DOHH2 (cell line): ENCODE measurements at regions not wholly inside any gene's neighbourhood (a gene's known extent, or its start where the extent isn't known, plus 50 kb on each side); places are given as distances from the start of the nearest gene placed in this dataset.

ENCODE experiments used
- H3F3A ChIP-seq: fragments of 200-600 bp; sonication (generic), shearing (Covaris generic); 2 replicates; pipeline ENCODE4 v1.6.0; 2016; ENCODE audit warnings: antibody characterized with exemption, mild to moderate bottlenecking; ENCODE audit not compliant: control insufficient read depth, insufficient read depth
- H3K27ac ChIP-seq: fragments of 200-600 bp; sonication (generic); 2 replicates; pipeline ENCODE4 v1.5.1; 2014; ENCODE audit warnings: low read depth, mild to moderate bottlenecking, low read length, moderate library complexity
- H3K27me3 ChIP-seq: fragments of 200-600 bp; sonication (generic); 2 replicates; pipeline ENCODE4 v1.6.1; 2014; ENCODE audit warnings: mild to moderate bottlenecking, low read length, mixed read lengths; ENCODE audit not compliant: control insufficient read depth
- H3K36me3 ChIP-seq: fragments of 200-600 bp; sonication (generic); 2 replicates; pipeline ENCODE4 v1.6.1; 2014; ENCODE audit warnings: mild to moderate bottlenecking, low read length, moderate library complexity, mixed read lengths; ENCODE audit not compliant: control insufficient read depth
- H3K4me1 ChIP-seq: fragments of 200-600 bp; sonication (generic); 2 replicates; pipeline ENCODE4 v1.6.1; 2014; ENCODE audit warnings: mild to moderate bottlenecking, low read length, mixed read lengths; ENCODE audit not compliant: control insufficient read depth
- H3K4me2 ChIP-seq: fragments of 200-600 bp; sonication (generic); 2 replicates; pipeline ENCODE4 v1.6.0; 2014; ENCODE audit warnings: mild to moderate bottlenecking, low read length, moderate library complexity
- H3K4me3 ChIP-seq: fragments of 200-600 bp; sonication (generic); 2 replicates; pipeline ENCODE4 v1.5.1; 2014; ENCODE audit warnings: mild to moderate bottlenecking, low read length, mixed read lengths
- H3K79me2 ChIP-seq: fragments of 200-600 bp; sonication (generic); 2 replicates; pipeline ENCODE4 v1.6.1; 2014; ENCODE audit warnings: mild to moderate bottlenecking, low read length, mixed read lengths; ENCODE audit not compliant: control insufficient read depth
- H3K9me2 ChIP-seq: fragments of 200-600 bp; sonication (generic); replicated peaks from 2 replicates; pipeline ENCODE4 v1.6.1; 2014; ENCODE audit warnings: mild to moderate bottlenecking, low read length, mixed read lengths; ENCODE audit not compliant: control insufficient read depth
- H3K9me3 ChIP-seq: fragments of 200-600 bp; sonication (generic); 2 replicates; pipeline ENCODE4 v1.6.1; 2014; ENCODE audit warnings: antibody characterized with exemption, low read length, mixed read lengths; ENCODE audit not compliant: control insufficient read depth, insufficient read depth
- H4K20me1 ChIP-seq: fragments of 200-600 bp; sonication (generic); 2 replicates; pipeline ENCODE4 v1.6.0; 2014; ENCODE audit warnings: low read depth, mild to moderate bottlenecking, antibody characterized with exemption, low read length, moderate library complexity; ENCODE audit not compliant: control insufficient read depth, insufficient read depth
- EZH2phosphoT487 ChIP-seq: fragments of 200-600 bp; sonication (generic); IDR thresholded peaks from 2 replicates; pipeline ENCODE4 v1.6.1; 2017; ENCODE audit warnings: borderline replicate concordance, mild to moderate bottlenecking, antibody characterized with exemption, low read length, moderate library complexity, mixed read lengths
- TF ChIP-seq, protein P1 (sequence below): fragments of 200-600 bp; sonication (generic); IDR thresholded peaks from one replicate; pipeline ENCODE4 v1.5.1; 2014; ENCODE audit warnings: antibody characterized with exemption, mild to moderate bottlenecking, low read depth, low read length; ENCODE audit not compliant: poor library complexity, severe bottlenecking

DNA sequence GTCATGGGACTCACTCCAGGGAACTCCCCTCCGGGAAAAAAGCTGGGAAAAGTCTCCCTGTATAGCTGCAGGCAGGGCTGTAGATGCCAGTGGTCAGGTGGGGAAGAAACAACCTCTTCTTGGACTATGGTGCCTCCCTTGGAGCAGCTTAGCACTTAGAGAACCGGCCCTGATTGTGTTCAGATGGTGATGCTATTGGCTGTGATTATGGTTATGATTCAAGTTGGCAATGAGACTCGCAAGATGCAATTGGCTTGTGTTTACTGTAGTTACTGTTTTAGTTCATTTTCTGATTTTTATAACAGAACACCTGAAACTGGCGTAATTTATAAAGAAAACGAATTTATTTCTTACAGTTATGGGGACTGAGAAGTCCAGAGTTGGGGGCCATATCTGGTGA, 80.9 kb upstream of the ADRA1D start:
- H3K4me1 ChIP-seq = no peaks in the 10 kb centered on the region
- H4K20me1 ChIP-seq = no peaks in the 10 kb centered on the region
- H3K4me2 ChIP-seq = no peak overlapping the region
- no peaks in the 10 kb centered on the region for H3K9me2 ChIP-seq
- no peak overlapping the region for H3K4me3 ChIP-seq
- peaks cover 3% of the 10 kb centered on the region; the same call in 1 of the 2 replicates for H3K27me3 ChIP-seq
- H3K27ac ChIP-seq = no peak overlapping the region
- no peaks in the 10 kb centered on the region for H3K36me3 ChIP-seq
- no peaks in the 10 kb centered on the region for H3K9me3 ChIP-seq
- no peak for TF ChIP-seq EZH2phosphoT487
- TF ChIP-seq, protein P1, sequence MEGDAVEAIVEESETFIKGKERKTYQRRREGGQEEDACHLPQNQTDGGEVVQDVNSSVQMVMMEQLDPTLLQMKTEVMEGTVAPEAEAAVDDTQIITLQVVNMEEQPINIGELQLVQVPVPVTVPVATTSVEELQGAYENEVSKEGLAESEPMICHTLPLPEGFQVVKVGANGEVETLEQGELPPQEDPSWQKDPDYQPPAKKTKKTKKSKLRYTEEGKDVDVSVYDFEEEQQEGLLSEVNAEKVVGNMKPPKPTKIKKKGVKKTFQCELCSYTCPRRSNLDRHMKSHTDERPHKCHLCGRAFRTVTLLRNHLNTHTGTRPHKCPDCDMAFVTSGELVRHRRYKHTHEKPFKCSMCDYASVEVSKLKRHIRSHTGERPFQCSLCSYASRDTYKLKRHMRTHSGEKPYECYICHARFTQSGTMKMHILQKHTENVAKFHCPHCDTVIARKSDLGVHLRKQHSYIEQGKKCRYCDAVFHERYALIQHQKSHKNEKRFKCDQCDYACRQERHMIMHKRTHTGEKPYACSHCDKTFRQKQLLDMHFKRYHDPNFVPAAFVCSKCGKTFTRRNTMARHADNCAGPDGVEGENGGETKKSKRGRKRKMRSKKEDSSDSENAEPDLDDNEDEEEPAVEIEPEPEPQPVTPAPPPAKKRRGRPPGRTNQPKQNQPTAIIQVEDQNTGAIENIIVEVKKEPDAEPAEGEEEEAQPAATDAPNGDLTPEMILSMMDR = no peak
- no peaks in the 10 kb centered on the region for H3F3A ChIP-seq
- H3K79me2 ChIP-seq = no peaks in the 10 kb centered on the region

DNA sequence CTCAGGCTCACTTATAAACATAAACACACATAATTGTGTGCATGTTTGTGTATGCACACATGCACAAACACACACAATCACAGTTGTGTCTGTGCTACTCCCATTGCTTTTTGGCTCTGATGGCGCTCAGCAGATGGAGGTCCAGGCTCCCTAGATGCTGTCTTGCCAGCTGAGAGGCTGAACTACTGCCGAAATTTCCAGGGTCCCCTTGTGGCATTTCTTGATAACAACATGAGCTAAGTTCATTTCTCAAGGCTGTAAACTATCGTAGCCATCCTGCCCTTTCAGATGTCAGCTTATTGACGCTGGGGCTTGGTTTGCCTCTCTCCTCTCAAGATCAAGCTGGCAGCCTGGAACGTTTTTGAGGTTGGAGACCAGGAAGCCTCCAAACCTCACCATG, 80.1 kb upstream of the ADRA1D start:
- Histone ChIP-seq H3K4me3 (no peak overlapping the region), H3K79me2 (no peaks in the 10 kb centered on the region), H3K9me2 (no peaks in the 10 kb centered on the region), H3K36me3 (no peaks in the 10 kb centered on the region), H4K20me1 (no peaks in the 10 kb centered on the region), H3K27ac (no peak overlapping the region), H3K4me1 (no peaks in the 10 kb centered on the region), H3K9me3 (no peaks in the 10 kb centered on the region), H3F3A (no peaks in the 10 kb centered on the region), H3K27me3 (peaks cover 6% of the 10 kb centered on the region; the same call in 1 of the 2 replicates), H3K4me2 (no peak overlapping the region)
- TF ChIP-seq, protein P1 = no peak
- TF ChIP-seq EZH2phosphoT487 = no peak

DNA sequence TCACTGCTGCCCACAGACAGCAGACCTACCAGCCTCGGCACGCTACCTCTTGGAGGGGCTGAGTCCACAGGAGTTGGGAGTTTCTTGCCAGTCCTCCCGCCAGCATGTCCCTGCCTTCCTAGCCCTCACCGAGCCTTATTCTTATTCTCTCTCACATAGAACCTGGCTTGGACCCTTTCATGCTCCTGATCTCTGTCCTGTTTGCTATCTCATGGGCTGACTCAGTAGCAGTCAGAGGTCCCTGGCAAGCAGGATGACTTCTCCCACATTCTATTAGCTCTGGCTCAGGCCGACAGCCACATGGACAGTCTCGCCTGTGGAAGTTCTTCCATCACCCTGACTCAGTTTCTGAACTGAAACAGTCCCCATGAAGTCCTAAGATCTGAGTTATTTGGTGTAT, 79.5 kb upstream of the ADRA1D start:
- H3K9me2 ChIP-seq = no peaks in the 10 kb centered on the region
- no peaks in the 10 kb centered on the region for H3K79me2 ChIP-seq
- no peak overlapping the region for H3K4me3 ChIP-seq
- H3K27ac ChIP-seq = no peak overlapping the region
- no peaks in the 10 kb centered on the region for H3K9me3 ChIP-seq
- H3K27me3 ChIP-seq = peaks cover 6% of the 10 kb centered on the region; the same call in 1 of the 2 replicates
- no peaks in the 10 kb centered on the region for H3K36me3 ChIP-seq
- no peaks in the 10 kb centered on the region for H3F3A ChIP-seq
- no peaks in the 10 kb centered on the region for H4K20me1 ChIP-seq
- no peaks in the 10 kb centered on the region for H3K4me1 ChIP-seq
- TF ChIP-seq, protein P1 = no peak
- TF ChIP-seq EZH2phosphoT487 = no peak
- no peak overlapping the region for H3K4me2 ChIP-seq
